NCI-H510A treated with DMSO at 0.1 percent for 48 hours (cell line): ENCODE measurements at regions not wholly inside any gene's neighbourhood (a gene's known extent, or its start where the extent isn't known, plus 50 kb on each side); places are given as distances from the start of the nearest gene placed in this dataset.

Source experiments
- DNase-seq: peaks from one replicate; lab custom pipeline; 2025; lab: John Stamatoyannopoulos, UW

- DNase-seq: no peak
Measured at GRCh38 chr1:55334797-55335196, 119.6 kb upstream of the USP24 start.

DNA sequence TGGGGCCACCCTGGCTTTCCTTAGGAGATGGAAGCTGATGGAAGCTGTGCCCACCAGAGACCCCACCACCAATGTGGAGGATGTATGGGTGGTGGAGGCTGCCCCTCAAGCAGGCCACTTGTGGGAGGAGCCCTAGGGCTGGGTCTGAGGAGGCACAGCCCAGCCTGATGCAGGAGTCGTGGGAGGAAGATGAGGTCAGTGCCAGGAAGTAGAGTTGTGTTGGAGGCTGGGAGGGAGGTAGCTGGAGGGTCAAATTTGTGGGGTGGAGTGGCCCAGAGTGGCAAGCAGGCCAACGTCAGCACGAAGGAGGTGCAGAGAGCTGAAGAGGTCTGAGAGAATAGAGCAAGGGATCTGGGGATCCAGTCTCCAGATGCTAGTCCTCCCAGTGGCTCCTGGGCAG lies 119.0 kb upstream of the USP24 start:
- DNase-seq: no peak

- no peak for DNase-seq
Measured at GRCh38 chr1:55333461-55333860, 118.3 kb upstream of the USP24 start.

DNA sequence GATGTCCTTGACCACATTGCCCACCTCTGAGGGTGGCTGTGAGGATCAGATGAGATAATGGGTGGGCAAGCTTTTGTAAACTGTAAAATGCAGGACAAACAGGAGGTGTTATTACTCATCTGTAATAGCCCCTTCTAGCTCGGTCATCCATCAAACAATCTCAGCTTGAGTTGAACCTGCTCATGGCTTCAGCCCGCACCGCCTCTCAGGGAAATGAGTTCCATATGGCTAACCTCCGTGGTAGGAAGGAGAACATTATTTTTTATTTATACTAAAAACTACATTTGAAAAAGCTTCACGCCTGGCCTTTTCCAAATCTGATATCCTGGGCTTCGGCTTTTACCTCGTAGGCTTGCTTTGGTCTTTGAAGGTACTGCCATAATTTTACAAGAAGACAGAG lies 116.2 kb upstream of the USP24 start:
- DNase-seq: no peak

- no peak for DNase-seq
Measured at GRCh38 chr1:55329808-55330432, 114.8 kb upstream of the USP24 start.

- DNase-seq: no peak
Measured at GRCh38 chr1:55329091-55329490, 113.9 kb upstream of the USP24 start.

GRCh38 chr1:55326496-55327243 lies 111.5 kb upstream of the USP24 start:
- no peak for DNase-seq

- no peak for DNase-seq
Measured at GRCh38 chr1:55323760-55324159, 108.6 kb upstream of the USP24 start.

DNA sequence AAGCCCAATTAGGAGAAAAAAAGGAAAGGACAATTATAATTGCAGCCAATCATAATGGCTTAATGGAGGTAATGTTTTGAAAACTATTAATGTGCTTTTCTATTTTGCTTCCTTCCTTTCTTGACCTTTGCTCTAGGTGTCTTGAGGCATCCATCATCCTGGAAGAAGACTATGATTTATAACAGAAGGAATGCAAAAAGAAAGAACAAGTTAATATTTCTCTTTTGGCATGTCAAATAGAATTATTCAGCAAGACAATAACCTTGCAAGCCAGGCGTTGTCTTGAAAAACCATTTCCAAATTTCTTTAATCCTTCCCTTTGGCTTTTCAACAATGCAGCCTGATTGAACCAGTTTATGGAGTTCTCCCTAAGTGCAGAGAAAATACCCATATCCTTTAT lies 107.7 kb upstream of the USP24 start:
- no peak for DNase-seq

DNA sequence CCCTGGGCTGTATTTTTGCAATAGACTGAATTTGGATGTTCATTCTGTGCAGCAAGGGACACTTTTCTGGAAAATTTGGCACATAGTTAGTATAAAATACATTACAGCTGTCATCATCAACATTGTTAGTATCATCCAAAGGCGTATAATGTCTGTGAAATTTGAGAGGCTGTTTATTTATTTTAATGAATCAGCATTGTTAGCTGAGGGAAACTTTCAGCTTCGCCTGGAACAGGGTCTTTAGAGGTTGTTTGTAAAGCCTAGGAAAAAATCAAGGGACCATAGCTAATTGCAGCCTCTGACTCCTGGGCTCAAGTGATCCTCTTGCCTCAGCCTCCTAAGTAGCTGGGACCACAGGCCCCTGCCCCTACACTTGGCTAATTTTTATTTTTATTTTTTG lies 106.8 kb upstream of the USP24 start:
- DNase-seq: peak; percentile 30

DNA sequence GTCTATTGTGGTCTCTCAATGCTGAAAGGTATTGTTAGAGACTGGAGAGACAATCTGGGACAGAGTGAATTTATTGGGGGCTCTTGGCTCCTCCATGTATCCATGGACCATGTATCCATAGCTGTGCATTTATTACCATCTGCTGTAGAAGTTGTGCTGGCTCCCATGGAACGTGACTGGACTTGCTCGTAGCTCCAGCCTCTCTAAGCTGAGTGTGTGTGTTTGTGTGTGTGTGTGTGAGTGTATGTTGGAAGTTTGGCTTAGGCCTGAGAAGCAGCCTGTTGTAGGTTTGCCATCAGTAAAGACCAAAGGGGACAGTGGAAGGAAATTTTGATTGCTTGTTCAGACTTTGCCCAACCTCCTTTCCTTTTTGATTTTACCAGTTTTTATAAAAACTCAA lies 105.7 kb upstream of the USP24 start:
- peak; percentile 16 for DNase-seq

GRCh38 chr1:55318116-55318817 lies 103.1 kb upstream of the USP24 start:
- DNase-seq: no peak

- no peak for DNase-seq
Measured at GRCh38 chr1:55317673-55318072, 102.5 kb upstream of the USP24 start.

GRCh38 chr1:55316947-55317662 lies 101.9 kb upstream of the USP24 start:
- no peak for DNase-seq

GRCh38 chr1:55316502-55316901 lies 101.3 kb upstream of the USP24 start:
- DNase-seq: no peak

DNA sequence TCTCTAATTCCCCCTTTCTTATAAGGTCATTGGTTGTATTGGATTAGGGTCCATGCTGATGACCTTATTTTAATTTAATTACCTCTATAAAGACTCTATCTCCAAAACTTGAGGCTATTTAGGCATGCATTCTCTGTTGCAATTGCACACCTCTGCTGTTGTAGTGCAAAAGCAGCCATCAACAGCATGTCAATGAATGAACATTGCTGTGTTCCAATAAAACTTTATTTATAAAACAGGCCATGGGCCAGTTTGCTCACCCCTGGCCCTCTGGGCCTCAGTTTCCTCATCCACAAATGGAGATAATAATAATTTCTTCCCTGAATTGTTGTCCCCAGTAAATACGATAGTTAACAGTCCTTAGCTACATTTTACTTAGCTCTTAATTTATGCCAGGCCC lies 100.4 kb upstream of the USP24 start:
- no peak for DNase-seq

DNA sequence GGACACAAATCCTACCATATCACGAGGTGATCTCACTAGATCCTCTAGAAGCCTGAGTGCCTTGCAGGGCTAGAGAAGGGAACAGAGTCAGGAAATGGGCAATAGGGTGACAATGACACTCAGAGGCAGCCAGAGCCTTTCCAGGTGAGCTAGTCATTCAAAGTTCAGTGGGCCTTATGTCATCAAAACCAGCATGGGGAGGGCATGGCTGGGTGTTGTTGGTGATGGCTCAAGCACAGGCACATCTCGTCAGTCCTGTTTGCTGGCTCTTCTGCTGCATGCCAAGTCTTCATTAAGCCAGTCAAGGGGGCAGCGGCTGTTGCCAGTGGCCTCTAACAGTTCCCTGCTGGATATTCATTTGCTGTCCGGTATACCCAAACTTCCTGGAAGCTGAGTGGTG lies 99.6 kb upstream of the USP24 start:
- peak; percentile 45 for DNase-seq

DNA sequence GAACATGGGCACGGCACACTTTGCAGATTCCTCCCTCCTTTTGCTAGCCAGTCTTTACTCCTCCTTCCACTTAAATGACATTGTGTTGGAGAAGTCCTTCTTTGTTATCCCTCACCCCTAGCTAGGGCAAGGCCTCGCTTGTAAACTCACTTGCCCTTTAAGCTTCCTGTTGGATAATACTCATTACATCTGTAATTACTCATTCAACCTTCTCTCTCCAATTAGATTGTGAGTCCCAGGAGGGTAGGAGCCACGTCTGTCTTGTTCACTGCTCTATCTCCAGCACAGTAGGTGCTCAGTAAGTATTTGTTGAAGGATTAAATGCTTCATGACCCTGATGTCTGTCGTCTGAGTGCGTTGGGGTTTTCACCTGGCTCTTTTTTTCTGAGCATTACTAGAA lies 98.7 kb upstream of the USP24 start:
- DNase-seq: no peak

GRCh38 chr1:55311979-55312378 lies 96.8 kb upstream of the USP24 start:
- no peak for DNase-seq

DNA sequence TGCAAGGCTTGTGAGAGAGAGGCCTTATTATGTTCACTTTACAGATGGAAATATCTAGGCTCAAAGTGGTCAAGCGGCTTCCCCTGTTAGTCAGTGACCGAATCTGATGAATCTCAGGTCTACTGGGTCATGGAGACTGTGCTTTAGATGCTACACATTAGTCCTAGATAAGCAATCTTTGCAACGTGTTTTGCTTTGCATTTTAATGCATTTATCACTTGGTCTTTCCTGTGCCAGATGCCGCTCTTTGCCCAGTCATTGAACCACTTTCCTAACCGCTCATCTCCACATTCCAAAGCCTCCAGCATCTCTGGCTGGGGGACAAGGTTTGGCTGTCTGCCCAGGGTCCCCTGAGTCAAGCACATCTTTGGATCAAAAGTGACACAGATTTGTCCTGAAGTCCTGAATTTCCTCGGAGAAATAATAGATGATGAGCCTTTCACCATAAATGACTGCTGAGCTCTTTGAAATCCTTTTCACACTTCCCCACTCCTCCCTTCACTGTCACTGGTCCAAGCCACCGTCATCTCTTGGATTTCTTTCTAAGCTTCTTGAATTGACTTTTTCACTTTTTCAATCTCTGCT lies 96.0 kb upstream of the USP24 start:
- DNase-seq: no peak

DNA sequence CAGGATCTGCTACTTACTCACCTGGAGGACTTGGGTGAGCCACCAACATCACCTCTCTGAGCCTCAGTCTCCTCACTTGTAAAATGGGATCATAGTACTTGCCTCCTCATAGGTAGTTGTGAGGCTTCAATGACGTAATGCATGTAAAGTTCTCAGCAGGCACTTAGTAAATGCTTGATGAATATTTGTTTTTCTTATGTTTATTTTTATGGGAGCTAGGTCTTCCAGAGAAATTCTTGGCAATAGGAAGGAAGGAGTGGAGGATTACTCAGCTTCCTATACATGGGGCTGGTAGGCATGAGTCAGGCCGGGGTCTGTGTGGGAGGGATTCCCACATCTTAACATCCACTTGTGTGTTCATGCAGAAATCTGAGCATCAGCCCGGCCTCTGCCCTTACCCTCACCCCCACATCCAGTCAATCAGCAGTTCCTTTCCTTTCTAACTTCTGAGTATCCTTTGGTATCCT lies 95.4 kb upstream of the USP24 start:
- no peak for DNase-seq
